ENCODE measurements at regions not wholly inside any gene's neighbourhood (a gene's known extent, or its start where the extent isn't known, plus 50 kb on each side); places are given as distances from the start of the nearest gene placed in this dataset.
A peak's percentile ranks its signal among the peaks of the same experiment; 100 is the strongest.

GRCh38 chr13:62510906-62511655, 1095.4 kb upstream of the PCDH20 start:
- Histone ChIP-seq H3K4me2 (peak overlapping the region; percentile 12), H3F3A (replicated peaks; ENCODE audit: low read depth) (no peaks in the 10 kb centered on the region), H4K20me1 (replicated peaks; ENCODE audit: insufficient read depth) (no peaks in the 10 kb centered on the region), H3K4me1 (ENCODE audit: insufficient read depth) (peaks cover 41% of the 10 kb centered on the region), H2AFZ (no peak overlapping the region), H3K27ac (ENCODE audit: low read depth) (no peak overlapping the region), H3K79me2 (replicated peaks; ENCODE audit: insufficient read depth) (no peaks in the 10 kb centered on the region), H3K36me3 (ENCODE audit: insufficient read depth) (no peaks in the 10 kb centered on the region), H3K27me3 (ENCODE audit: insufficient read depth) (no peaks in the 10 kb centered on the region), H3K9me2 (ENCODE audit: insufficient read depth) (no peaks in the 10 kb centered on the region), H3K4me3 (no peak overlapping the region; the same call in 1 of the 2 replicates)
- Mint-ChIP-seq H3K27ac (peak overlapping the region; percentile 1; the same call in 1 of the 2 replicates), H3K9me3 (no peaks in the 10 kb centered on the region), H3K4me1 (peaks cover 56% of the 10 kb centered on the region), H3K4me3 (peak overlapping the region; percentile 10; the same call in 2 of the 3 replicates), H3K27me3 (ENCODE audit: insufficient read depth, low read depth, poor library complexity) (peaks cover 3% of the 10 kb centered on the region), H3K36me3 (ENCODE audit: low read depth) (no peaks in the 10 kb centered on the region)
- DNase-seq (ENCODE audit: low spot score) (peak; percentile 74), ATAC-seq (peak; percentile 80)
- no peak for TF ChIP-seq REST (IDR thresholded peaks at IDR 0.05; ENCODE audit: unreplicated experiment)
- TF ChIP-seq POLR2AphosphoS5 (IDR thresholded peaks at IDR 0.05; ENCODE audit: low read depth) = no peak
- TF ChIP-seq JUNB (IDR thresholded peaks at IDR 0.05; ENCODE audit: unreplicated experiment) = no peak
- TF ChIP-seq, protein P1, sequence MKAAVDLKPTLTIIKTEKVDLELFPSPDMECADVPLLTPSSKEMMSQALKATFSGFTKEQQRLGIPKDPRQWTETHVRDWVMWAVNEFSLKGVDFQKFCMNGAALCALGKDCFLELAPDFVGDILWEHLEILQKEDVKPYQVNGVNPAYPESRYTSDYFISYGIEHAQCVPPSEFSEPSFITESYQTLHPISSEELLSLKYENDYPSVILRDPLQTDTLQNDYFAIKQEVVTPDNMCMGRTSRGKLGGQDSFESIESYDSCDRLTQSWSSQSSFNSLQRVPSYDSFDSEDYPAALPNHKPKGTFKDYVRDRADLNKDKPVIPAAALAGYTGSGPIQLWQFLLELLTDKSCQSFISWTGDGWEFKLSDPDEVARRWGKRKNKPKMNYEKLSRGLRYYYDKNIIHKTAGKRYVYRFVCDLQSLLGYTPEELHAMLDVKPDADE (IDR thresholded peaks at IDR 0.05) = no peak
- peak; percentile 36; the same call in 1 of the 2 replicates for TF ChIP-seq NANOG (IDR thresholded peaks at IDR 0.05; ENCODE audit: borderline replicate concordance)
- no peak for TF ChIP-seq ZNF331 (CRISPR knock-in tag; IDR thresholded peaks at IDR 0.05; ENCODE audit: low read depth)
- no peak for TF ChIP-seq EZH2 (IDR thresholded peaks at IDR 0.05; ENCODE audit: low read depth, unreplicated experiment)
- TF ChIP-seq ZNF462 (CRISPR knock-in tag; IDR thresholded peaks at IDR 0.05) = no peak

Data from GM23338 (cell line).